GM12878 (cell line): ENCODE measurements at regions not wholly inside any gene's neighbourhood (a gene's known extent, or its start where the extent isn't known, plus 50 kb on each side); places are given as distances from the start of the nearest gene placed in this dataset.

Experiments
- ATAC-seq: fragments of 200-7000 bp; cut with Tn5 transposase; 3 replicates; pipeline ENCODE4 v1.9.1; 2020; ENCODE audit warnings: mild to moderate bottlenecking, moderate library complexity
- BruUV-seq: library from RNA; stranded (reverse); fragments of 400-500 nt; replicated peaks from 2 replicates; lab custom pipeline; 2021; lab: Mats Ljungman, UMichigan
- CTCF ChIA-PET: fragments of 300-600 bp; sonication (Branson Sonifier 250); formaldehyde crosslinking; extraction: SDS; loops from one replicate; lab custom pipeline; 2021; ENCODE audit warnings: inconsistent platforms; lab: Yijun Ruan, JAX
- POLR2A ChIA-PET: fragments of 350-600 bp; formaldehyde crosslinking; extraction: SDS; loops from one replicate; lab custom pipeline; 2021; ENCODE audit warnings: inconsistent platforms; lab: Charles Lee
- RAD21 ChIA-PET: fragments of 300-600 bp; sonication (Branson Sonifier 250); formaldehyde crosslinking; loops from one replicate; lab custom pipeline; 2023; ENCODE audit warnings: antibody characterized with exemption; ENCODE audit not compliant: unreplicated experiment; lab: Charles Lee
- SMC1A ChIA-PET: fragments of 300-600 bp; sonication (Branson Sonifier 250); formaldehyde crosslinking; loops from one replicate; lab custom pipeline; 2023; ENCODE audit not compliant: unreplicated experiment, uncharacterized antibody; lab: Charles Lee
- DNase-seq: peaks from one replicate; pipeline ENCODE4 v3.0.0-alpha.2; 2011; ENCODE audit warnings: low read depth, low spot score
- FAIRE-seq: peaks from 3 replicates; lab custom pipeline; 2011; peaks lifted over from hg19 to GRCh38; lab: Jason Lieb, UNC
- H2AFZ ChIP-seq: 2 replicates; pipeline ENCODE4 v1.6.0; 2011; ENCODE audit warnings: low read depth, low read length, control low read depth; ENCODE audit not compliant: control insufficient read depth
- H3K27ac ChIP-seq: 2 replicates; pipeline ENCODE4 v1.5.1; 2011; ENCODE audit warnings: control low read depth; ENCODE audit not compliant: control insufficient read depth, insufficient read depth
- H3K27me3 ChIP-seq, 2 experiments: replicated peaks in 1 of 2; 2 replicates each; pipeline versions ENCODE4 v1.6.0 to v1.6.1; 2011; ENCODE audit warnings: low read length in 1 of 2; ENCODE audit not compliant: control insufficient read depth in 2 of 2, insufficient read depth in 2 of 2
- H3K36me3 ChIP-seq, 2 experiments: 2 replicates each; pipeline ENCODE4 v1.5.1; 2011; ENCODE audit warnings: low read length in 1 of 2; ENCODE audit not compliant: control insufficient read depth in 2 of 2, insufficient read depth in 2 of 2
- H3K4me1 ChIP-seq: 2 replicates; pipeline ENCODE4 v1.6.1; 2011; ENCODE audit warnings: mild to moderate bottlenecking, low read length, moderate library complexity, mixed read lengths; ENCODE audit not compliant: control insufficient read depth, insufficient read depth
- H3K4me2 ChIP-seq: 2 replicates; pipeline ENCODE4 v1.6.0; 2011; ENCODE audit warnings: control low read depth; ENCODE audit not compliant: control insufficient read depth, insufficient read depth
- H3K4me3 ChIP-seq: fragments of 200-600 bp; sonication (generic); 2 replicates; pipeline ENCODE4 v1.5.1; 2016
- H3K79me2 ChIP-seq: 2 replicates; pipeline ENCODE4 v1.6.0; 2011; ENCODE audit warnings: low read length; ENCODE audit not compliant: control insufficient read depth, insufficient read depth
- H3K9ac ChIP-seq: 2 replicates; pipeline ENCODE4 v1.8.0; 2011; ENCODE audit warnings: low read length, control low read depth, mixed read lengths; ENCODE audit not compliant: control insufficient read depth, insufficient read depth
- H3K9me3 ChIP-seq: replicated peaks from 3 replicates; pipeline ENCODE4 v1.5.1; 2011; ENCODE audit warnings: mild to moderate bottlenecking, low read length; ENCODE audit not compliant: control insufficient read depth, insufficient read depth
- H4K20me1 ChIP-seq: 2 replicates; pipeline ENCODE4 v1.6.0; 2011; ENCODE audit not compliant: control insufficient read depth, insufficient read depth
- BCL11A ChIP-seq: IDR thresholded peaks from 2 replicates; pipeline ENCODE4 v1.6.1; 2011; ENCODE audit warnings: low read depth, low read length
- CEBPB ChIP-seq, 2 experiments: fragments of 150-350 bp in 1 of 2; IDR thresholded peaks; 2 replicates each; pipeline ENCODE4 v1.6.1; 2012 to 2014; ENCODE audit warnings: low read depth in 2 of 2, low read length in 2 of 2, borderline replicate concordance in 1 of 2, inconsistent platforms in 1 of 2
- HDGF ChIP-seq: fragments of 450-650 bp; IDR thresholded peaks from 2 replicates; pipeline ENCODE4 v1.6.1; 2016; ENCODE audit warnings: antibody characterized with exemption
- RFX5 ChIP-seq: IDR thresholded peaks from 2 replicates; pipeline ENCODE4 v1.6.1; 2011; ENCODE audit warnings: low read depth, low read length, improper control_type of control experiment
- SIN3A ChIP-seq: IDR thresholded peaks from 2 replicates; pipeline ENCODE4 v1.6.1; 2012; ENCODE audit warnings: low read depth, low read length, improper control_type of control experiment
- SREBF1 ChIP-seq: IDR thresholded peaks from 2 replicates; pipeline ENCODE4 v1.6.1; 2012; ENCODE audit warnings: mild to moderate bottlenecking, low read length
- SUPT20H ChIP-seq: IDR thresholded peaks from 2 replicates; pipeline ENCODE4 v1.6.1; 2011; ENCODE audit warnings: low read depth, mild to moderate bottlenecking, low read length, moderate library complexity, borderline replicate concordance; ENCODE audit not compliant: control insufficient read depth
- WGBS: methylation state at CpG from one replicate; pipeline ENCODE4 v1.1.6; 2016; ENCODE audit warnings: low lambda C conversion rate; ENCODE audit not compliant: insufficient replicate concordance, insufficient coverage; ENCODE audit errors: missing lambda C conversion rate; 5-methylcytosine and 5-hydroxymethylcytosine counted together
- in situ Hi-C: fragments of 300-500 bp; cut with MboI; formaldehyde crosslinking; loops from 9 replicates; pipeline ENCODE4 v1.14.3; 2018; ENCODE audit warnings: mixed read lengths
- intact Hi-C: fragments of 100-400 bp; cut with micrococcal nuclease; formaldehyde crosslinking; loops from one replicate; pipeline ENCODE4 v1.14.2; 2022; ENCODE audit not compliant: unreplicated experiment
- TF ChIP-seq, protein P1 (sequence below): fragments of 450-650 bp; IDR thresholded peaks from 2 replicates; pipeline ENCODE4 v1.6.1; 2018; ENCODE audit warnings: mild to moderate bottlenecking, low read depth, moderate library complexity; ENCODE audit not compliant: partially characterized antibody
- TF ChIP-seq, protein P2 (sequence below): fragments of 450-650 bp; IDR thresholded peaks from 2 replicates; pipeline ENCODE4 v1.6.1; 2018; ENCODE audit warnings: borderline replicate concordance, mild to moderate bottlenecking; ENCODE audit not compliant: partially characterized antibody
- TF ChIP-seq, protein P3 (sequence below): fragments of 450-650 bp; formaldehyde crosslinking; IDR thresholded peaks from 2 replicates; pipeline ENCODE4 v1.4.0; 2020; ENCODE audit warnings: mild to moderate bottlenecking, moderate library complexity
- TF ChIP-seq, protein P4 (sequence below), 3 experiments: IDR thresholded peaks in 2 of 3; conservative IDR thresholded peaks in 1 of 3; 2 replicates each; pipeline ENCODE4 v1.5.1; 2011; ENCODE audit warnings: low read depth in 3 of 3, low read length in 3 of 3, mild to moderate bottlenecking in 3 of 3, control low read depth in 2 of 3, moderate library complexity in 2 of 3, inconsistent platforms in 1 of 3, mixed read lengths in 1 of 3; ENCODE audit not compliant: control insufficient read depth in 2 of 3, insufficient read depth in 1 of 3; ENCODE audit errors: extremely low read depth in 1 of 3

DNA sequence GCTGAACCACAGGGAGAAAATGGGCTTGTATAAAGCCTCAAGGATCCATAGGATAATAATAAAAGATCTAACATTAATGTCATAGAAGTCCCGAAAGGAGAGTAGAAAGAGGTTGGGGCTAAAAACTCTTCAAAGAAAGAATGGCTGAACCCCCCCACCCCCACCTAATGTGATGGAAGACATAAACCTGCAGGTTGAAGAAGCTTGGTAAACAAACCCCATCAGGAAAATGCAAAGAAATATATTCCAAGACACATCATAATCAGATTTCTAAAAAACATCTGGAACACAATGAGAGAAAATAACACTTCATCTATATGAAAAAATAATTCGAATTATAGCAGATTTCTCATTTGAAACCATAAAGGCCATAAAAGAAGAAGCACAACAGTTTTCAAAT, 105.6 kb upstream of the BAIAP2L1 start (continued):
- TF ChIP-seq, protein P1, sequence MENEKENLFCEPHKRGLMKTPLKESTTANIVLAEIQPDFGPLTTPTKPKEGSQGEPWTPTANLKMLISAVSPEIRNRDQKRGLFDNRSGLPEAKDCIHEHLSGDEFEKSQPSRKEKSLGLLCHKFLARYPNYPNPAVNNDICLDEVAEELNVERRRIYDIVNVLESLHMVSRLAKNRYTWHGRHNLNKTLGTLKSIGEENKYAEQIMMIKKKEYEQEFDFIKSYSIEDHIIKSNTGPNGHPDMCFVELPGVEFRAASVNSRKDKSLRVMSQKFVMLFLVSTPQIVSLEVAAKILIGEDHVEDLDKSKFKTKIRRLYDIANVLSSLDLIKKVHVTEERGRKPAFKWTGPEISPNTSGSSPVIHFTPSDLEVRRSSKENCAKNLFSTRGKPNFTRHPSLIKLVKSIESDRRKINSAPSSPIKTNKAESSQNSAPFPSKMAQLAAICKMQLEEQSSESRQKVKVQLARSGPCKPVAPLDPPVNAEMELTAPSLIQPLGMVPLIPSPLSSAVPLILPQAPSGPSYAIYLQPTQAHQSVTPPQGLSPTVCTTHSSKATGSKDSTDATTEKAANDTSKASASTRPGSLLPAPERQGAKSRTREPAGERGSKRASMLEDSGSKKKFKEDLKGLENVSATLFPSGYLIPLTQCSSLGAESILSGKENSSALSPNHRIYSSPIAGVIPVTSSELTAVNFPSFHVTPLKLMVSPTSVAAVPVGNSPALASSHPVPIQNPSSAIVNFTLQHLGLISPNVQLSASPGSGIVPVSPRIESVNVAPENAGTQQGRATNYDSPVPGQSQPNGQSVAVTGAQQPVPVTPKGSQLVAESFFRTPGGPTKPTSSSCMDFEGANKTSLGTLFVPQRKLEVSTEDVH, result no peak

- ChIA-PET SMC1A (no interaction called here), RAD21 (no interaction called here), POLR2A (no interaction called here), CTCF (no interaction called here)
- no peak overlapping the region for H3K4me3 ChIP-seq
- ATAC-seq, result no peak
- H3K79me2 ChIP-seq, result no peaks in the 10 kb centered on the region
- no peaks in the 10 kb centered on the region for H3K4me1 ChIP-seq
- no peak overlapping the region for H2AFZ ChIP-seq
- H4K20me1 ChIP-seq, result no peaks in the 10 kb centered on the region
- in situ Hi-C loops, result no loop called here
- H3K9ac ChIP-seq, result no peak overlapping the region
- no peak overlapping the region for H3K4me2 ChIP-seq
- H3K36me3 ChIP-seq, result no peaks in the 10 kb centered on the region
- 48% methylated on average over 6 of the region's 6 CpGs for WGBS
- no peaks in the 10 kb centered on the region; the same call in 2 of the 3 replicates for H3K9me3 ChIP-seq
- intact Hi-C loops, result no loop called here
- DNase-seq, result no peak
- H3K27me3 ChIP-seq, result no peaks in the 10 kb centered on the region
- BruUV-seq, result no TSS peak
- TF ChIP-seq SREBF1 (no peak), CEBPB (IDR thresholded peaks at IDR 0.05; ENCODE audit: borderline replicate concordance in 1 of 2, low read depth in 2 of 2, low read length in 2 of 2) (no peak), SUPT20H (no peak), RFX5 (no peak), HDGF (no peak), BCL11A (no peak), SIN3A (no peak)
- TF ChIP-seq, protein P2, sequence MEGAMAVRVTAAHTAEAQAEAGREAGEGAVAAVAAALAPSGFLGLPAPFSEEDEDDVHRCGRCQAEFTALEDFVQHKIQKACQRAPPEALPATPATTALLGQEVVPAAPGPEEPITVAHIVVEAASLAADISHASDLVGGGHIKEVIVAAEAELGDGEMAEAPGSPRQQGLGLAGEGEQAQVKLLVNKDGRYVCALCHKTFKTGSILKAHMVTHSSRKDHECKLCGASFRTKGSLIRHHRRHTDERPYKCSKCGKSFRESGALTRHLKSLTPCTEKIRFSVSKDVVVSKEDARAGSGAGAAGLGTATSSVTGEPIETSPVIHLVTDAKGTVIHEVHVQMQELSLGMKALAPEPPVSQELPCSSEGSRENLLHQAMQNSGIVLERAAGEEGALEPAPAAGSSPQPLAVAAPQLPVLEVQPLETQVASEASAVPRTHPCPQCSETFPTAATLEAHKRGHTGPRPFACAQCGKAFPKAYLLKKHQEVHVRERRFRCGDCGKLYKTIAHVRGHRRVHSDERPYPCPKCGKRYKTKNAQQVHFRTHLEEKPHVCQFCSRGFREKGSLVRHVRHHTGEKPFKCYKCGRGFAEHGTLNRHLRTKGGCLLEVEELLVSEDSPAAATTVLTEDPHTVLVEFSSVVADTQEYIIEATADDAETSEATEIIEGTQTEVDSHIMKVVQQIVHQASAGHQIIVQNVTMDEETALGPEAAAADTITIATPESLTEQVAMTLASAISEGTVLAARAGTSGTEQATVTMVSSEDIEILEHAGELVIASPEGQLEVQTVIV, result no peak
- TF ChIP-seq, protein P3, sequence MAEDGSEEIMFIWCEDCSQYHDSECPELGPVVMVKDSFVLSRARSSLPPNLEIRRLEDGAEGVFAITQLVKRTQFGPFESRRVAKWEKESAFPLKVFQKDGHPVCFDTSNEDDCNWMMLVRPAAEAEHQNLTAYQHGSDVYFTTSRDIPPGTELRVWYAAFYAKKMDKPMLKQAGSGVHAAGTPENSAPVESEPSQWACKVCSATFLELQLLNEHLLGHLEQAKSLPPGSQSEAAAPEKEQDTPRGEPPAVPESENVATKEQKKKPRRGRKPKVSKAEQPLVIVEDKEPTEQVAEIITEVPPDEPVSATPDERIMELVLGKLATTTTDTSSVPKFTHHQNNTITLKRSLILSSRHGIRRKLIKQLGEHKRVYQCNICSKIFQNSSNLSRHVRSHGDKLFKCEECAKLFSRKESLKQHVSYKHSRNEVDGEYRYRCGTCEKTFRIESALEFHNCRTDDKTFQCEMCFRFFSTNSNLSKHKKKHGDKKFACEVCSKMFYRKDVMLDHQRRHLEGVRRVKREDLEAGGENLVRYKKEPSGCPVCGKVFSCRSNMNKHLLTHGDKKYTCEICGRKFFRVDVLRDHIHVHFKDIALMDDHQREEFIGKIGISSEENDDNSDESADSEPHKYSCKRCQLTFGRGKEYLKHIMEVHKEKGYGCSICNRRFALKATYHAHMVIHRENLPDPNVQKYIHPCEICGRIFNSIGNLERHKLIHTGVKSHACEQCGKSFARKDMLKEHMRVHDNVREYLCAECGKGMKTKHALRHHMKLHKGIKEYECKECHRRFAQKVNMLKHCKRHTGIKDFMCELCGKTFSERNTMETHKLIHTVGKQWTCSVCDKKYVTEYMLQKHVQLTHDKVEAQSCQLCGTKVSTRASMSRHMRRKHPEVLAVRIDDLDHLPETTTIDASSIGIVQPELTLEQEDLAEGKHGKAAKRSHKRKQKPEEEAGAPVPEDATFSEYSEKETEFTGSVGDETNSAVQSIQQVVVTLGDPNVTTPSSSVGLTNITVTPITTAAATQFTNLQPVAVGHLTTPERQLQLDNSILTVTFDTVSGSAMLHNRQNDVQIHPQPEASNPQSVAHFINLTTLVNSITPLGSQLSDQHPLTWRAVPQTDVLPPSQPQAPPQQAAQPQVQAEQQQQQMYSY (CRISPR knock-in tag), result no peak
- TF ChIP-seq, protein P4, sequence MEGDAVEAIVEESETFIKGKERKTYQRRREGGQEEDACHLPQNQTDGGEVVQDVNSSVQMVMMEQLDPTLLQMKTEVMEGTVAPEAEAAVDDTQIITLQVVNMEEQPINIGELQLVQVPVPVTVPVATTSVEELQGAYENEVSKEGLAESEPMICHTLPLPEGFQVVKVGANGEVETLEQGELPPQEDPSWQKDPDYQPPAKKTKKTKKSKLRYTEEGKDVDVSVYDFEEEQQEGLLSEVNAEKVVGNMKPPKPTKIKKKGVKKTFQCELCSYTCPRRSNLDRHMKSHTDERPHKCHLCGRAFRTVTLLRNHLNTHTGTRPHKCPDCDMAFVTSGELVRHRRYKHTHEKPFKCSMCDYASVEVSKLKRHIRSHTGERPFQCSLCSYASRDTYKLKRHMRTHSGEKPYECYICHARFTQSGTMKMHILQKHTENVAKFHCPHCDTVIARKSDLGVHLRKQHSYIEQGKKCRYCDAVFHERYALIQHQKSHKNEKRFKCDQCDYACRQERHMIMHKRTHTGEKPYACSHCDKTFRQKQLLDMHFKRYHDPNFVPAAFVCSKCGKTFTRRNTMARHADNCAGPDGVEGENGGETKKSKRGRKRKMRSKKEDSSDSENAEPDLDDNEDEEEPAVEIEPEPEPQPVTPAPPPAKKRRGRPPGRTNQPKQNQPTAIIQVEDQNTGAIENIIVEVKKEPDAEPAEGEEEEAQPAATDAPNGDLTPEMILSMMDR (IDR thresholded peaks at IDR 0.05 in 2 of 3, conservative IDR thresholded peaks at IDR 0.05 in 1 of 3; ENCODE audit: control insufficient read depth in 2 of 3, extremely low read depth in 1 of 3, insufficient read depth in 1 of 3, low read depth in 3 of 3, low read length in 3 of 3), result no peak
- FAIRE-seq, result no peak
- H3K27ac ChIP-seq, result no peak overlapping the region
Observed at GRCh38 chr7:98500764-98501163, 99.9 kb upstream of the BAIAP2L1 start.
